Endothelial cell of umbilical vein (primary cell): ENCODE measurements at regions not wholly inside any gene's neighbourhood (a gene's known extent, or its start where the extent isn't known, plus 50 kb on each side); places are given as distances from the start of the nearest gene placed in this dataset.

Source experiments
- BruUV-seq: library from RNA; stranded (reverse); fragments of 400-500 nt; replicated peaks from 2 replicates; lab custom pipeline; 2021; lab: Mats Ljungman, UMichigan
- CTCF ChIA-PET: fragments of 300-600, 350-600 bp; sonication (Branson Sonifier 250); formaldehyde crosslinking; loops from one replicate; lab custom pipeline; 2021; ENCODE audit warnings: antibody characterized with exemption, inconsistent platforms; lab: Charles Lee
- POLR2A ChIA-PET: fragments of 300-600, 350-600 bp; sonication (Branson Sonifier 250); formaldehyde crosslinking; loops from one replicate; lab custom pipeline; 2021; ENCODE audit warnings: antibody characterized with exemption, inconsistent platforms; lab: Charles Lee
- DNase-seq: peaks from one replicate; pipeline ENCODE4 v3.0.0-alpha.2; 2011; ENCODE audit warnings: low read depth, low spot score
- FAIRE-seq: peaks from 2 replicates; lab custom pipeline; 2011; peaks lifted over from hg19 to GRCh38; lab: Jason Lieb, UNC
- H2AFZ ChIP-seq: 2 replicates; pipeline ENCODE4 v1.6.0; 2012; ENCODE audit warnings: low read depth, low read length, control low read depth, inconsistent platforms
- H3K27ac ChIP-seq: 2 replicates; pipeline ENCODE4 v1.5.1; 2011; ENCODE audit warnings: low read depth, mild to moderate bottlenecking, control low read depth, low read length, moderate library complexity; ENCODE audit not compliant: insufficient read depth
- H3K27me3 ChIP-seq, 2 experiments: 2 replicates each; pipeline versions ENCODE4 v1.6.0 to v1.6.1; 2011; ENCODE audit warnings: low read length in 2 of 2, mixed read lengths in 1 of 2; ENCODE audit not compliant: control insufficient read depth in 2 of 2, insufficient read depth in 2 of 2
- H3K36me3 ChIP-seq, 2 experiments: 2 replicates in 1 of 2; 3 replicates in 1 of 2; pipeline ENCODE4 v1.5.1; 2011; ENCODE audit warnings: low read length in 2 of 2, mild to moderate bottlenecking in 1 of 2, moderate library complexity in 1 of 2; ENCODE audit not compliant: control insufficient read depth in 2 of 2, insufficient read depth in 2 of 2; ENCODE audit errors: extremely low read depth in 1 of 2
- H3K4me1 ChIP-seq: 3 replicates; pipeline ENCODE4 v1.5.1; 2011; ENCODE audit warnings: mild to moderate bottlenecking, low read length; ENCODE audit not compliant: control insufficient read depth, insufficient read depth; ENCODE audit errors: extremely low read depth
- H3K4me2 ChIP-seq: 2 replicates; pipeline ENCODE4 v1.6.1; 2011; ENCODE audit warnings: low read length, control low read depth, mixed read lengths; ENCODE audit not compliant: insufficient read depth
- H3K4me3 ChIP-seq, 3 experiments: fragments of 200-600 bp in 1 of 3; sonication (generic), shearing (Covaris generic) in 1 of 3; replicated peaks in 1 of 3; 2 replicates each; pipeline ENCODE4 v1.5.1; 2011 to 2016; ENCODE audit warnings: control low read depth in 3 of 3, low read length in 3 of 3, mild to moderate bottlenecking in 2 of 3, inconsistent platforms in 1 of 3, low read depth in 1 of 3, moderate library complexity in 1 of 3; ENCODE audit not compliant: insufficient read depth in 1 of 3
- H3K79me2 ChIP-seq: 2 replicates; pipeline ENCODE4 v1.6.0; 2012; ENCODE audit warnings: low read length, inconsistent platforms; ENCODE audit not compliant: control insufficient read depth, insufficient read depth
- H3K9ac ChIP-seq: replicated peaks from 2 replicates; pipeline ENCODE3; 2011; ENCODE audit warnings: low read length, control low read depth; ENCODE audit not compliant: insufficient read depth; ENCODE audit errors: extremely low read depth
- H3K9me1 ChIP-seq: replicated peaks from 3 replicates; pipeline ENCODE4 v1.6.0; 2011; ENCODE audit warnings: mild to moderate bottlenecking, low read length; ENCODE audit not compliant: control insufficient read depth, insufficient read depth; ENCODE audit errors: extremely low read depth
- H3K9me3 ChIP-seq: replicated peaks from 2 replicates; pipeline ENCODE4 v1.5.1; 2012; ENCODE audit warnings: low read length, inconsistent platforms; ENCODE audit not compliant: control insufficient read depth, insufficient read depth
- H4K20me1 ChIP-seq: replicated peaks from 2 replicates; pipeline ENCODE3; 2011; ENCODE audit warnings: mild to moderate bottlenecking, low read length; ENCODE audit not compliant: control insufficient read depth, insufficient read depth; ENCODE audit errors: extremely low read depth
- EZH2 ChIP-seq: IDR thresholded peaks from 2 replicates; pipeline ENCODE4 v1.6.1; 2012; ENCODE audit warnings: borderline replicate concordance, low read depth, mild to moderate bottlenecking, moderate library complexity, low read length, inconsistent platforms; ENCODE audit not compliant: severe bottlenecking
- FOS ChIP-seq: IDR thresholded peaks from 2 replicates; pipeline ENCODE4 v1.6.1; 2011; ENCODE audit warnings: mild to moderate bottlenecking, low read length, moderate library complexity, borderline replicate concordance; ENCODE audit not compliant: insufficient read depth
- GATA2 ChIP-seq: IDR thresholded peaks from 2 replicates; pipeline ENCODE4 v1.7.0; 2011; ENCODE audit warnings: low read depth, mild to moderate bottlenecking, moderate library complexity, mixed read lengths, low read length; ENCODE audit not compliant: insufficient read length, insufficient read depth
- JUN ChIP-seq: IDR thresholded peaks from 2 replicates; pipeline ENCODE4 v1.6.1; 2011; ENCODE audit warnings: borderline replicate concordance, low read depth; ENCODE audit not compliant: insufficient read length, insufficient read depth
- MYC ChIP-seq: IDR thresholded peaks from one replicate; pipeline ENCODE4 v1.6.1; 2011; ENCODE audit warnings: mild to moderate bottlenecking, low read depth, low read length
- POLR2A ChIP-seq: IDR thresholded peaks from 2 replicates; pipeline ENCODE4 v1.6.1; 2012; ENCODE audit warnings: low read depth, mild to moderate bottlenecking, control low read depth, low read length
- POLR2AphosphoS5 ChIP-seq: IDR thresholded peaks from 2 replicates; pipeline ENCODE4 v1.6.1; 2012; ENCODE audit warnings: low read depth, mild to moderate bottlenecking, control low read depth, low read length, moderate library complexity; ENCODE audit not compliant: insufficient read depth
- dilution Hi-C: fragments of 300-500 bp; cut with MboI; formaldehyde crosslinking; loops from one replicate; pipeline ENCODE4 v1.15.0; 2019; ENCODE audit warnings: low sequenced_read_pairs; ENCODE audit not compliant: extremely low pct_ligation_motif_present
- intact Hi-C: fragments of 100-400 bp; cut with micrococcal nuclease; formaldehyde crosslinking; loops from one replicate; pipeline ENCODE4 v1.10.0; 2022
- TF ChIP-seq, protein P1 (sequence below): IDR thresholded peaks from 2 replicates; pipeline ENCODE4 v1.6.1; 2011; ENCODE audit not compliant: insufficient read depth, insufficient read length
- TF ChIP-seq, protein P2 (sequence below), 2 donors: IDR thresholded peaks; 1 replicate in 1 of 2; 2 replicates in 1 of 2; pipeline ENCODE4 v1.5.1; 2011; ENCODE audit warnings: low read length in 2 of 2, mild to moderate bottlenecking in 2 of 2, moderate library complexity in 2 of 2, control low read depth in 1 of 2, inconsistent platforms in 1 of 2, low read depth in 1 of 2; ENCODE audit not compliant: insufficient read depth in 1 of 2; ENCODE audit errors: extremely low read depth in 1 of 2

- FAIRE-seq (no peak), DNase-seq (no peak)
- intact Hi-C loops = no loop called here
- dilution Hi-C loops = no loop called here
- CTCF ChIA-PET = no interaction called here
- Histone ChIP-seq H2AFZ (no peak overlapping the region), H3K4me1 (no peaks in the 10 kb centered on the region), H3K4me2 (no peak overlapping the region), H3K9ac (no peak overlapping the region), H3K4me3 (no peak overlapping the region), H3K9me1 (no peaks in the 10 kb centered on the region), H4K20me1 (no peaks in the 10 kb centered on the region), H3K9me3 (no peaks in the 10 kb centered on the region), H3K79me2 (no peaks in the 10 kb centered on the region), H3K27ac (no peak overlapping the region), H3K27me3 (no peaks in the 10 kb centered on the region), H3K36me3 (no peaks in the 10 kb centered on the region)
- no TSS peak for BruUV-seq
- POLR2A ChIA-PET = no interaction called here
- TF ChIP-seq GATA2 (no peak), JUN (no peak), POLR2A (no peak), POLR2AphosphoS5 (no peak), MYC (no peak), EZH2 (no peak), FOS (no peak)
- TF ChIP-seq, protein P1, sequence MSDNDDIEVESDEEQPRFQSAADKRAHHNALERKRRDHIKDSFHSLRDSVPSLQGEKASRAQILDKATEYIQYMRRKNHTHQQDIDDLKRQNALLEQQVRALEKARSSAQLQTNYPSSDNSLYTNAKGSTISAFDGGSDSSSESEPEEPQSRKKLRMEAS = no peak
- TF ChIP-seq, protein P2, sequence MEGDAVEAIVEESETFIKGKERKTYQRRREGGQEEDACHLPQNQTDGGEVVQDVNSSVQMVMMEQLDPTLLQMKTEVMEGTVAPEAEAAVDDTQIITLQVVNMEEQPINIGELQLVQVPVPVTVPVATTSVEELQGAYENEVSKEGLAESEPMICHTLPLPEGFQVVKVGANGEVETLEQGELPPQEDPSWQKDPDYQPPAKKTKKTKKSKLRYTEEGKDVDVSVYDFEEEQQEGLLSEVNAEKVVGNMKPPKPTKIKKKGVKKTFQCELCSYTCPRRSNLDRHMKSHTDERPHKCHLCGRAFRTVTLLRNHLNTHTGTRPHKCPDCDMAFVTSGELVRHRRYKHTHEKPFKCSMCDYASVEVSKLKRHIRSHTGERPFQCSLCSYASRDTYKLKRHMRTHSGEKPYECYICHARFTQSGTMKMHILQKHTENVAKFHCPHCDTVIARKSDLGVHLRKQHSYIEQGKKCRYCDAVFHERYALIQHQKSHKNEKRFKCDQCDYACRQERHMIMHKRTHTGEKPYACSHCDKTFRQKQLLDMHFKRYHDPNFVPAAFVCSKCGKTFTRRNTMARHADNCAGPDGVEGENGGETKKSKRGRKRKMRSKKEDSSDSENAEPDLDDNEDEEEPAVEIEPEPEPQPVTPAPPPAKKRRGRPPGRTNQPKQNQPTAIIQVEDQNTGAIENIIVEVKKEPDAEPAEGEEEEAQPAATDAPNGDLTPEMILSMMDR (IDR thresholded peaks at IDR 0.05; ENCODE audit: extremely low read depth in 1 of 2, insufficient read depth in 1 of 2, low read depth in 1 of 2, low read length in 2 of 2) = no peak
These were observed 209.7 kb downstream of the ASB1 start for GRCh38 chr2:238636269-238637073.
